MM.1S (cell line): ENCODE measurements at regions not wholly inside any gene's neighbourhood (a gene's known extent, or its start where the extent isn't known, plus 50 kb on each side); places are given as distances from the start of the nearest gene placed in this dataset.

Experiments used
- DNase-seq: peaks from one replicate; pipeline ENCODE4 v3.0.0-alpha.2; 2015
- H2AFZ ChIP-seq: fragments of 300-600 bp; sonication (generic); 2 replicates; pipeline ENCODE4 v1.6.0; 2016; ENCODE audit warnings: antibody characterized with exemption, low read length
- H3F3A ChIP-seq: fragments of 300-600 bp; sonication (generic); 2 replicates; pipeline ENCODE4 v1.6.1; 2016; ENCODE audit warnings: mild to moderate bottlenecking, antibody characterized with exemption, low read length, moderate library complexity, mixed read lengths; ENCODE audit not compliant: insufficient read depth
- H3K27ac ChIP-seq: fragments of 300-600 bp; sonication (generic); 2 replicates; pipeline ENCODE4 v1.5.1; 2016; ENCODE audit warnings: mild to moderate bottlenecking, low read length
- H3K27me3 ChIP-seq: fragments of 300-600 bp; sonication (generic); replicated peaks from 2 replicates; pipeline ENCODE4 v1.6.0; 2016; ENCODE audit warnings: low read length; ENCODE audit not compliant: insufficient read depth
- H3K36me3 ChIP-seq: fragments of 300-600 bp; sonication (generic); replicated peaks from 2 replicates; pipeline ENCODE4 v1.6.1; 2016; ENCODE audit warnings: mild to moderate bottlenecking, low read length, mixed read lengths; ENCODE audit not compliant: insufficient read depth
- H3K4me1 ChIP-seq: fragments of 300-600 bp; sonication (generic); 2 replicates; pipeline ENCODE4 v1.6.1; 2016; ENCODE audit warnings: low read length, mixed read lengths
- H3K4me2 ChIP-seq: fragments of 300-600 bp; sonication (generic); 2 replicates; pipeline ENCODE4 v1.6.0; 2016; ENCODE audit warnings: low read depth, low read length
- H3K4me3 ChIP-seq: fragments of 300-600 bp; sonication (generic); 2 replicates; pipeline ENCODE4 v1.5.1; 2016; ENCODE audit warnings: low read length, mixed read lengths
- H3K79me2 ChIP-seq: fragments of 300-600 bp; sonication (generic); 2 replicates; pipeline ENCODE4 v1.6.1; 2016; ENCODE audit warnings: mixed run types, low read length, mixed read lengths
- H3K9ac ChIP-seq: fragments of 300-600 bp; sonication (generic); 2 replicates; pipeline ENCODE4 v1.6.1; 2016; ENCODE audit warnings: low read length, mixed read lengths
- H3K9me2 ChIP-seq: fragments of 300-600 bp; sonication (generic); replicated peaks from 2 replicates; pipeline ENCODE4 v1.6.1; 2016; ENCODE audit warnings: mild to moderate bottlenecking, low read length, mixed read lengths; ENCODE audit not compliant: insufficient read depth
- H3K9me3 ChIP-seq: fragments of 300-600 bp; sonication (generic); replicated peaks from 2 replicates; pipeline ENCODE4 v1.6.1; 2016; ENCODE audit warnings: mild to moderate bottlenecking, low read length, mixed read lengths; ENCODE audit not compliant: insufficient read depth
- H4K20me1 ChIP-seq: fragments of 300-600 bp; sonication (generic); 2 replicates; pipeline ENCODE4 v1.6.1; 2016; ENCODE audit warnings: mild to moderate bottlenecking, low read length, moderate library complexity, mixed read lengths; ENCODE audit not compliant: insufficient read depth
- CTCF ChIP-seq: fragments of 300-600 bp; sonication (generic); IDR thresholded peaks from 2 replicates; pipeline ENCODE4 v1.5.1; 2016; ENCODE audit warnings: antibody characterized with exemption, low read length, mixed read lengths
- EZH2 ChIP-seq: fragments of 300-600 bp; sonication (generic); optimal IDR thresholded peaks from 2 replicates; pipeline ENCODE3; 2017; ENCODE audit warnings: low read depth, mild to moderate bottlenecking, antibody characterized with exemption, low read length, mixed read lengths
- EZH2phosphoT487 ChIP-seq: fragments of 300-600 bp; sonication (generic); IDR thresholded peaks from 2 replicates; pipeline ENCODE4 v1.6.1; 2018; ENCODE audit warnings: antibody characterized with exemption, low read length

DNA sequence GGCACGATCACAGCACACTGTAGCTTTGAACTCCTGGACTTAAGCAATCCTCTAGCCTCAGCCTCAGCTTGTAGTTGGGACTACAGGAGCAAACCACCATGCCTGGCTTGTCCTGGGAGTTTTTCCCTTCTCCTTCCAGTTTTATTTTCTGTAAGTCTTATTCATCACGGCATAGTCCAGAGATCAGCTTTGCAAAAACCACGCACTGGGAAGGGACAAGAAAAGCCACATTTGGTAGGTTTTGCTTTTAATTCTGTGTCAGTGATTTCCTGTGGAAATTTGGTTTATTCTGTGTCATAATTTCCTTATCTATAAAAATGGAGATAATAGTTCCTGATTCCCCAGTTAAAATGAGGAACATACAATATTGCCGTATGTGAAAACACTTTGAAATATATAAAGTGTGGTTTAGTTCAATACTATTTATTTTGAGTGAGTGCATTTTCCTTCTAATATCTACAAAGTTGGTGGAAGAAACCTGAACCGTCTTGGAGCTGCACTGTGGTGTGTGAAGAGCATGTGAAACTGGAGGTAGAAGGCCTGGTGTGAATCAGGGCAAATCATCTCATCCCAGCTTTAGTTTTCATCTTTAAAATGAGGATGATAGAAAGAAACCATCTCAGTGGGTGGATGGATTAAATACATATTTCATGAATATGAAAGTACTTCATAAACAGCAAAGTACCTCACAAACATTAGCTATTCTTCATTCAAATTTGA is 92.8 kb upstream of the ELL2 start:
- H2AFZ ChIP-seq, result no peak overlapping the region
- no peak overlapping the region for H3K27ac ChIP-seq

GRCh38 chr5:96053063-96053735 is 91.5 kb upstream of the ELL2 start:
- no peak overlapping the region for H3K9ac ChIP-seq
- no peaks in the 10 kb centered on the region for H3K36me3 ChIP-seq
- H3F3A ChIP-seq, result no peaks in the 10 kb centered on the region
- TF ChIP-seq EZH2, result no peak
- no peak for TF ChIP-seq CTCF
- TF ChIP-seq EZH2phosphoT487, result no peak
- no peaks in the 10 kb centered on the region for H4K20me1 ChIP-seq
- no peak for DNase-seq
- no peaks in the 10 kb centered on the region for H3K9me2 ChIP-seq
- no peak overlapping the region for H3K27ac ChIP-seq
- no peaks in the 10 kb centered on the region for H3K4me1 ChIP-seq
- H3K9me3 ChIP-seq, result no peaks in the 10 kb centered on the region
- no peaks in the 10 kb centered on the region for H3K27me3 ChIP-seq
- no peak overlapping the region for H3K4me2 ChIP-seq
- no peak overlapping the region for H3K4me3 ChIP-seq
- no peak overlapping the region for H2AFZ ChIP-seq
- no peaks in the 10 kb centered on the region for H3K79me2 ChIP-seq

More for the DNA sequence above, 92.8 kb upstream of the ELL2 start:
- H3K36me3 ChIP-seq, result no peaks in the 10 kb centered on the region
- no peaks in the 10 kb centered on the region for H4K20me1 ChIP-seq
- H3K9me2 ChIP-seq, result no peaks in the 10 kb centered on the region
- H3K4me1 ChIP-seq, result no peaks in the 10 kb centered on the region
- no peak for DNase-seq
- no peaks in the 10 kb centered on the region for H3K79me2 ChIP-seq
- H3K9me3 ChIP-seq, result no peaks in the 10 kb centered on the region
- H3F3A ChIP-seq, result no peaks in the 10 kb centered on the region
- TF ChIP-seq CTCF (no peak), EZH2phosphoT487 (no peak), EZH2 (no peak)
- no peak overlapping the region for H3K9ac ChIP-seq
- no peaks in the 10 kb centered on the region for H3K27me3 ChIP-seq
- H3K4me2 ChIP-seq, result no peak overlapping the region
- no peak overlapping the region for H3K4me3 ChIP-seq

DNA sequence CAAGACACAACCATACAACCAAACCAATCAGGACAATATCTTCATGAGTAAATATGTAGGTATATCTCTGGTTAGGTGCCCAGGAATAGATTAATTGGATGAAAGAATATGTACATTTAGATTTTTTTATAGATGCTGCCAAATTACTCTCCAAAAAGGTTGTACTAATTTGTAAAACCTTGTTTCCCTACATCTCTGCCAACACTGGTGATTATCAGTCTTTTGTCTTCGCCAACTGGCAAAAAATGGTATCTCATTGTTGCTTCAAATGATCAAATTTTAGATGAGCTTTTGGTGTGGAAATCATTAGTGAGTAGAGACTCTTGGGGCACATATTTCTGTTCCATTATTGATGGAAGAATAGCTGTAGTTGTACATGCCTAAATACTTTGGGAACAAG is 90.7 kb upstream of the ELL2 start:
- Histone ChIP-seq H3K27me3 (no peaks in the 10 kb centered on the region), H3K27ac (no peak overlapping the region), H3K9me3 (no peaks in the 10 kb centered on the region), H3K4me2 (no peak overlapping the region), H3K4me1 (no peaks in the 10 kb centered on the region), H3K4me3 (no peak overlapping the region), H3F3A (no peaks in the 10 kb centered on the region), H3K36me3 (no peaks in the 10 kb centered on the region), H2AFZ (no peak overlapping the region), H3K79me2 (no peaks in the 10 kb centered on the region), H3K9me2 (no peaks in the 10 kb centered on the region), H4K20me1 (no peaks in the 10 kb centered on the region), H3K9ac (no peak overlapping the region)
- TF ChIP-seq EZH2, result no peak
- no peak for TF ChIP-seq EZH2phosphoT487
- DNase-seq, result no peak

DNA sequence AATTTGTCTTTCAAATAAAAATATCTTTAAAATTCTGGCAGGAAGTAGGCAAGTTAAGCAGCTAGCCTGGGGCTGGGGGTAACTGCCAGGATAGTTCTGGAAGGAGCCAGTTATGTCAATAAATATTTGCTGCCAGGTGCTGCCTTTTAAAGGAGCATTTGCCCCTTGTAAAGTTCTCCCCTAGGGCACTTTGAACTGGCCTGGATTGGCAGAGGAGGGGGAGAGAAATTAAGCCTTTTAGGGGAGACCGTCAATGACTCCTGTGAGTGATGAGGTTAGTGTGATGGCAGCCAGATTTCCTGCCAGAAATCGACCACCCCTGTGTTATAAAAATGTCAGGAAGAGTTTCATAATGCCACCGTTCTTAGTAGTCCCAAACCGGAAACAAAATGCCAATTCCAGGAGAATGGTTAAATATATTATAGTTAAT is 89.8 kb upstream of the ELL2 start:
- H3K27me3 ChIP-seq, result no peaks in the 10 kb centered on the region
- H3K4me1 ChIP-seq, result no peaks in the 10 kb centered on the region
- DNase-seq, result no peak
- TF ChIP-seq CTCF, result no peak
- TF ChIP-seq EZH2, result no peak
- no peak for TF ChIP-seq EZH2phosphoT487
- H3K79me2 ChIP-seq, result no peaks in the 10 kb centered on the region
- no peak overlapping the region for H2AFZ ChIP-seq
- H3K9me3 ChIP-seq, result no peaks in the 10 kb centered on the region
- H3K36me3 ChIP-seq, result no peaks in the 10 kb centered on the region
- no peaks in the 10 kb centered on the region for H3K9me2 ChIP-seq
- no peaks in the 10 kb centered on the region for H4K20me1 ChIP-seq
- no peak overlapping the region for H3K27ac ChIP-seq
- H3F3A ChIP-seq, result no peaks in the 10 kb centered on the region
- H3K4me2 ChIP-seq, result no peak overlapping the region
- no peak overlapping the region for H3K4me3 ChIP-seq
- no peak overlapping the region for H3K9ac ChIP-seq
